Stimulated activated CD4-positive, alpha-beta T cell treated with anti-CD3 and anti-CD28 coated beads, TNF-alpha, amount 100 ng/mL, for 48 hours (primary cell): ENCODE measurements at regions not wholly inside any gene's neighbourhood (a gene's known extent, or its start where the extent isn't known, plus 50 kb on each side); places are given as distances from the start of the nearest gene placed in this dataset.

Source experiments
- DNase-seq, 3 donors: peaks; one replicate each; pipeline ENCODE4 v3.0.0-alpha.2; 2020; ENCODE audit warnings: low read depth in 3 of 3

DNA sequence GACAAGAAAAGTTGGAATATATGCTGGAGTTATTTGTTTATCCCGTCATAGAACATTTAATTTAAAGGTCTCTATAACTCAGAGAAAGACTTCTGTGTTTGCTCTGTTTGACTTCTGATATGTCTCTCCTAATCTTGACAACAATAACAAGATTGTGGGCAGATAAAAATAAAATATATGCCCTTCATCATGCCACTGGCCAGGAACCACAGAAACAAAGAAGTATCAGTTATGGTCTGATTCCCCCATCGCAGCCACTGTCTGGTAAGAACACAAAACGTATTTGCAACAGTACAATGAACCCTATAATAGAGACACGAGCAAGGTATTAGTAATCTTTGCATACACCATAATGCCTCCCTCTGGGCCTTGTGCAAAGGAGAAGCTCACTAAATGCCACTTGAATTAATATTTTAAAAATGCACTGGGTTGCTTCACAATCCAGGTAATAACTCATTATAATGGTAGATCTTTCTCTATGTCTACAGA, 1498.3 kb downstream of the CDH11 start:
- DNase-seq: no peak

DNA sequence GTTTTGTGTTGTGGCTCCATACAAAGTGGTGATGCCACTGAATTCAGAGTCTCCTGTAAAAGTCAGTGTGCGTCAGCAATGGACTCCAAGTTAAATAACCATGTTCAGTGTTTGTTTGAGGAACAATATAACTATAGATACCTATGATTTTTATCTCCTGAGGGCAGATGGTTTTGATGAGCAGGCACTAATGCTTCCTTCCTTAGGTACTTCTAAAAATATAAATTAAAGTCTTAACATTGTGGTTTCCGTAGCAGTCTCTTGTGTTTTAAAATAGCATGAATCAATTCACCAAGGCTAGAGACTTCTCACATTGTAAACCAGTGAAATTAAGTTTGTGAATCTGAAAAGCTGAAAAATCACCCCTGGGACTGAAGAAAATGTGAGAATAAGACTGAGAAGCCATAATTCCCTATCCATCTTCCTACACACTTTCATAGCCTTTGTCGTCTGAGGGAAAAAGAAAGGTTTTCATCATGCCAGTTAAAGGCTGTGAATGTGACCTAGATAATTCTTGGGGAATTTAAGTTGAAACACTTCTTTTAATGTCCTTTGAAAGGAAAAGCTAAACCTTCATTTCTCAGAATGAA, 1502.9 kb downstream of the CDH11 start:
- no peak for DNase-seq

DNA sequence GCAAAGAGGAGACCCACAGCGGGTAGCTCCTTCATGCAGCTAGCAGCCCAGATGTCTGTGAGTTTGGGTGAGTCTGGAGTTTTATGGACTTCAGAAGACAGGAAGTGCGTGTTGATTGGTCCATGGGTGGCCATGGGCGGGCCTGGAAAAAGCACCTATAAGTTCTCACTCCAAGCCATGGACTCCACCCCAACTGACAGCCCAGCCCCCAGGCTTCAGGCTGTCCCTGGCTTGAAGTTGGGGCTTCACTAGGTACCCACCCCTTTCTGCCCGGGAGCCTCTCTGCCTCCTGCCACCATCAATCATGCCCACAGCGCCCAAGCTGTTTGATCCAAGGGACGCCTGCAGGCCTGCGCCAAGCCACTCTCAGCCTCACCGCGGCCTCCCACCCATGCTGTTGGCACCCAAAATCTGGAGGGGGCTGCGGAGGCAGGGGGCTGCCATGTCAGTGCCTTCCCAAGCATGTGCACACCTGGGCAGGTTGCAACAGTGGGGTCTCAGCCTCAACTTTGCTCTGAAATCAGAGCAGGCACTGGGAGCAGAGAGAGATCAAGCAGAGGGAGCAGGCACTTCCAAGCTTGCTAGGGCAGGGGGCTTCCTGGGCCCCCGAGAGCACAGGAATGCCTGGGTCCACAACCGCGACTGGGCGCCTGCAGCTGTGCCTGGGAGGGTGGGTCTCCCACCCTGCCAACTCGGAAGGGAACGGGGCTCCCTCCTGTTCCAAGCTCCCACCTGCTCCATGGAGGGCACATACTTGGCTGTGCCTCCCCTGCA, 1503.7 kb downstream of the CDH11 start:
- no peak for DNase-seq

DNA sequence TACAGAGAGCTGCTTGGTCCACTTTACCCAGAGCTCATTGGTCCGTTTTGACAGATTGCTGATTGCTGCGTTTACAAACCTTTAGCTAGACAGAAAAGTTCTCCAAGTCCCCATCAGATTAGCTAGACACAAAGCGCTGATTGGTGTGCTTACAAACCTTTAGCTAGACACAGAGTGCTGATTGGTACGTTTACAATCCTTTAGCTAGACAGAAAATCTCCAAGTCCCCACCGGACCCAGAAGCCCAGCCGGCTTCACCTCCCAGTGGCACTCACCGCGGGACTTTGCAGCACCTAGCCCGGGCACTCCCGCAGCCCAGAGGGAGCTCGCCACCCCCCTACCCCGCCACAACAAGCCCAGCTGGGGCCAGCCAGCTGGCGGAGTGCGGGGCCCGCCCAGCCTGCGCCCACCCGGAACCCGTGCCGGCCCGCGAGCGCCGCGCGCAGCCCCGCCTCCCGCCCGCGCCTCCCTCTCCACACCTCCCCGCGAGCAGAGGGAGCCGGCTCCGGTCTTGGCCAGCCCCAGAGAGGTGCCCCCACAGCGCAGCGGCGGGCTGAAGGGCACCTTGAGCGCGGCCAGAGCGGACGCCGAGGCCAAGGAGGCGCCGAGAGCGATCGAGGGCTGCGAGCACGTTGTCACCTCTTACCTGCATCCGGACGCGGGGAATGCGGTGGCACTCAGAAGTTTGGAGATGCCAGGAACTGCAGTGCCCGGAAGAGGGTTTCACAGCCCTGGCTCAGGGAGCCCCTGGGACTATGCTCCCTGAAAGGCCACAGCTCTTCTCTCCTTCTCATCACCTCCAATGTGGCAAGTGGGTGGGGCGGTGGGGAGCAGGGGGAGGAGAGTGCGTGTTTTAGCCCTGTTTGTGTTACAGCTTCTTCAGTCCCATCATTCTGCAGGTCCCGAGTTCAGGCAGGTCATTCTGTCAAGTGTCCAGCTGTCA, 1504.5 kb downstream of the CDH11 start:
- DNase-seq: no peak

DNA sequence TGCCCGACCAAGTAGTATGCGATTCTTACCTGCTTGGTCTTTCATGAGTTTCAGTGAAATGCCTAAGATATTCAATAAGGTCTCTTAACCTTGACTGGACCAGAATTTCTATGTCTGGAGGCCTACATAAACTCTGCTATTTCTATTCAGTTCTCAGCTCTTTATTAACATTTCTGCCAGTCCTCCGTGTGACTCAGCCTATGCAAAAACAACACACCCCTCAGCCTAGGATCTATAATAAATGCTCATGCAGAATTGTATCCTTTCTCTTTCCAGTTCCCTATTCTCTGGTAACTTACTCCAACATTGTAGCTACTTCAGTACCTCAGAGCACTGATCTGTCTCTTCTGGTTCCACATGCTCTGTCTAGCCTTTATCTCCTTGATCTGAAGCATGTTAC, 1507.4 kb downstream of the CDH11 start:
- DNase-seq: no peak

DNA sequence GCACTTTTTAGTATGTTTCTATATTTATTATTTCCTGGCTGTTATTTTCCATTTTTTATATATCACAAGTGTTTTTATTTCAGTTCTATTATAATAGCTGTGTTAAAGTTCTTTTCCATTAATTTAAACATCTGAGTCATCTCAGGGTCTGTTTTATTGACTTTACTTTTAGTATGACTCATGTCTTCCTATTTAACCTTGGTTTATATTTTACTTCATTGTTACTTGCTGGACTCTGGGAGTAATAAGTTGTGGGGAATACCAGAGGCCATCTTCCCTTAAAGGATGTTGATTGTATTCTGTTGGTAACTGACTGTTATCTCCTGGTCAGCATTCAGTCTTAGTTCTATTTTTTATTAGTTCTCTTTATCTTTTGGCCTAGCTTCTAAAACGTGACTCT, 1508.2 kb downstream of the CDH11 start:
- no peak for DNase-seq

DNA sequence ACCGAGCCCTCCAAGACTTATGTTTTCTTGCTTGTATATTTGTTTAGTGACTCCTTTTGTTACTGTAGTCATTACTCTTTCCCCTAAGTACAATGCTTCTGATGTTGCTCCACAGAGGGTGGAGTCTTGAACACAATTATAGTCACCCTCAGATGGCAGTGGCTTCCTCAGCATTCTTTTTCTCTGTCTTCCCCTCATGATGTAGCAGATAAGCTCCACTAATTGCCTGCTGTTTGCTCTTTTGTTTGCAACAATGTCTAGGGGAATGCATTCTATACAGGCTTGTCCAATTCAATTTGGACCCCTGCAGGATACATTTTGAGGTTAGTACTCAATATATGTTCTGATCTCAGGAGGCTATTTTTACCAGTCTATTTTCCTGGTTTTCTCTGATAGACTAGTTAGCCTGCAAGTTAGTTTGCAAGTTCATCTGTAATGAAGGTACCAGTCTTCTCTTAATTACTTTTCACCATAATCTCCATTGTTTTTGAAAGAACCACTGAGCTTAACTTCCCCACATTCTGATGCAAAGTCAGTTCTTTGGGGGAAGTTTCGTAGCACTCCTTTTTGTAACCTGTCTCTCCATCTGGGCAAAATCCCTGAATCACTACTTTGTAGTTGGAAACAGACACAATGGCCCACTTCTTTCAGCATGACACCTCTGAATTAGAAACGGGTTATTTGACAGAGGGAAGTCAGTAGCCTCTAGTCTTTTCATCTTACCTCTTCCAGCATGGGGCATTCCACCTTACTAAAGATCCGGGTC, 1509.2 kb downstream of the CDH11 start:
- DNase-seq: no peak

DNA sequence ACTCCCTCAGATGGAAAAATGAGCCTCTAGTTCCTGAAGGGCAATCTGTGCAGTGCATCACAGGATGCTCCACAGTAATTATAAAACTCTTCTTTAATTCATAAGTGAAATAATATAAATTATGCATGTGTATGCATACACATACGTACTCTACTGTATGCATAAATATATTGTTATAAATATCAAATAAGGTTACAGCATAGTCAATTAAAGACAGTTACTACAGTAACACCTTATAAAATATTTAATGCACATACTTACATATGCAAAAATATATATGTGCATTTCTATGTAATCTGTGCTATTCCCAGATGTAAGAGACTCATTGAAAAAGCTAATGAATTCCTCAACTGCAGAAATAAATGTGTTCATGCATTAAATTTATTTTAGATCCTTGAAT, 1515.1 kb downstream of the CDH11 start:
- no peak for DNase-seq

DNA sequence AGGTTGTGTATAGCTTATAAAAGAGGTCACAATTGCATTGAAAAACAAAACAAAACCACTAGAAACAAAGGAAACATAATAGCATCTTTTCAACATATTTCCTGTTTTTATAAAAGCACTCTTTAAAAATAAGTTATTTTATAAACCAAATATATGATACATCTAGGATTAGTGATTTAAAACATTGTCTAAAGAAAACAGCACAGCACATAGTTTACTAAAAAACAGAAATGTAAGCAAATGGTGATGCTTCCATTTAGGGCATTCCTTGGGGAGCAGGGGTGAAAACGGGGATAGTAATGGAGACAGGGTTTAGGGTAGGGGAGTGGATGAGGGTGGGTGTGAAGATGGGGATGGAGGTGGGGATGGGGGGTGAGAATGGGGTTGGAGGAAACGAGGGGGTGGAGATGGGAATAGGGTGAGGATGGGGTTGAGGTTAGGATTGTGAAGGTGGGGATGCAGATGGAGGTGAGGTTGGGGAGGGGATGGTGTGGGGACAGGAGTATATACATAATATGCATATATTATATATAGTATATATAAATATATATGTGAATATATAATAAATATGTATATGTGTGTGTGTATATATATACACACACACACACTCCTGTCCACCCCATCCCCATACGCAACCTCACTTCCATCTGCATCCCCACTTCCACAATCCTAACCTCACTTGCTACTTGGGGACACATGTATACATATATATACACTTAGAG, 1519.5 kb downstream of the CDH11 start:
- no peak for DNase-seq

DNA sequence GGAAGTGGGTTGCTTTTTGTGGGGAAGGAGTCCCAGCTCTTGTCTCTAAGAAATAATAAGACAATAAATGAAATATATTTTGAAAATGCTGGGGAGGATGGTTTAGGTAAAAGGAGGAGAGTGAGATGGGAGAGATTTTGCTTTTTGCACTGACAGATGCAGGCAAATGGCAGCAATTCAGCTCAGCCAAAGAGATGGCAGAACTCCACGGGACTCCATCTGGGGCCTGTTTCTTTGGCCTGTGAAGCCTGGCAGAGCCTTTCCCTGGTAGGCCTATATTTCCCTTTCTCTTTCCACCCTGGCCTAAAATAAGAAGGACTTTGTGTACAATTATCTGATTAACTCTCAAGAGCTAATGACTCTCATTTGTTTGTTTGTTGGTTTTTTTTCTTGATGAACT, 1525.1 kb downstream of the CDH11 start:
- DNase-seq: no peak

DNA sequence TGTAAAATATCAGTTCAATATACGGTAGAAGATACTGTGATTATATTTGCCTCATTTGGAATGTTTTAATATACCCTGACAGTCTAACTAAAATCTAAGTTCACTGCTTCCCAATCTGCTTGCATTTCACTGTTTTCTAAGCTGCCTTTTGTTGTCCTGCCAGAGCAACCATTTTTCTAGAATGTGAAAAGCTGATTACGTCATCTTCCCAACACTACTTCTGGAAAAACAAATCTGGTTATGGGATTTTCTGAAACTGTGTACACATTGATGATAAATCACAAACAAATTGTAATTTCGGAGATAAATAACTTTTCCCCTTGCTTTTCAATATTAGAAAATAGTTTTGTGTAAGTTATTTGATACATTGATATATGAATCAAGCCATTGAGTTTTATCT, 1529.0 kb downstream of the CDH11 start:
- DNase-seq: no peak

DNA sequence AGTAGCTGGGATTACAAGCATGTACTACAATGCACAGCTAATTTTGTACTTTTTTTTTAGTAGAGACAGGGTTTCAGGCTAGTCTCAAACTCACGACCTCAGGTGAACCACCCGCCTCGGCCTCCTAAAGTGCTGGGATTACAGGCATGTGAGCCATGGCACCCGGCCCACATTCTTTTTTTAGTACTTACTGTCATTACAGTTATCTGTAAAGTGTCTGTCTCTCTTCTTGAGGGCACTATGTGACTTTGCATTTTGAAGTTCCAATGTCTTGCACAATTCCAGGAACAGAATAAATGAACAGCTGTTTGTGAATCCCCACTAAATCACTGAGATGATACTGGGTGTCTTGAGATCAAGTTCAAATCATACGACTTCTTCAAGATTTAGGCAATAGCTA, 1540.3 kb downstream of the CDH11 start:
- DNase-seq: no peak

DNA sequence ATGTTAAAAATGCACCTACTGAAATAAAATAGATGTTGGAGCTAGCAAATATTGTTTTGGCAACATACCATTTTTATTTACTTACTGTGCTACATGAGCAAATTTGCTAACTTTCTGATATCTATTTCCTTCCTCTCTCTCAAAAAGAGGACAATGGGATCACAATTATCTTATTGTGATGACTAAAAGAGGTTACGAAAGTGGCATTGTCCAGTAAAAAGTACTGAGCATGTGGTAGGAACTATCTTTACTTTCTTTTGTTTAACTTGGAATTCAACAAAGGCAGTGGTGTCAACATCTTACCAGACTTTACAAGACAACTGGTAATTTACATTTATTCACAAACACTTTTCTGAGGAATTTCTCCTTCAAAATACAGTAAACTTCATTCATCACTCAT, 1542.6 kb upstream of the CDH8 start:
- DNase-seq: no peak

DNA sequence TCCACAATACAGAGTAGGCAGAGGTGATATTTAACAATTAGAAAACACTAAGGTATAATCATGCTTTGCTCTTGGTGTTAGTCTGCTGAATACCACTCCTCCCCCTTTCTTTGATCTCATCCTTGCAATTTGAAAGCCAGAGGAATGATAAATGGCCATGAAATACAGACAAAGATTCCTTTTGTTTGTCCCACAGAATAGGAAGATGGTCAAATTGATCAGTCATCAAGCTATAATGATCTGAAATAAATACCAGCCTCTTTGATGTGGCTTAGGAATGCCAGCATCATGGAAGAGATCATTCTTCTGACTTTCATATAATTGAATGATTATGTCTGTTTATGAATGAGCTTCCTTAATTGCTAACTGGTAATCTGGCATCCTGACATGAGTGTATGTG, 1541.7 kb upstream of the CDH8 start:
- DNase-seq: no peak

DNA sequence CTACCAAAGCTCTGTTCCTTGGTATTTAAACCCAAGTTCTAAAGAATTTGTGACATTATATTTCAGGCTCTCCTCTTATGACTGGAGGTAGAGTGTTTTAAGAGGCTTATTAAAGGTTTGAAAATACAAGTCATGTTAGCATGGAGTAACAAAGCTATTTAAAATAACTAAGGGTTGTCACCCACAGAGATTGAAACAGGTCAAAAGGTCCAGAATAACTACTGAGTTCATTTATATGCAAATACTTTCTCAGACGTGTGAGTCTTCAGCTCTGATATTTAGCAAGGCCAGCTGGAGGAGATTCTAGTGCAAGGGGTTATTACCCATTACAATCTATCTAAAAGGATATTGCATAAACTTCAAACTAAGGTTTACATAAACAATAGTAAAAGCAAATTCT, 1538.8 kb upstream of the CDH8 start:
- no peak for DNase-seq

DNA sequence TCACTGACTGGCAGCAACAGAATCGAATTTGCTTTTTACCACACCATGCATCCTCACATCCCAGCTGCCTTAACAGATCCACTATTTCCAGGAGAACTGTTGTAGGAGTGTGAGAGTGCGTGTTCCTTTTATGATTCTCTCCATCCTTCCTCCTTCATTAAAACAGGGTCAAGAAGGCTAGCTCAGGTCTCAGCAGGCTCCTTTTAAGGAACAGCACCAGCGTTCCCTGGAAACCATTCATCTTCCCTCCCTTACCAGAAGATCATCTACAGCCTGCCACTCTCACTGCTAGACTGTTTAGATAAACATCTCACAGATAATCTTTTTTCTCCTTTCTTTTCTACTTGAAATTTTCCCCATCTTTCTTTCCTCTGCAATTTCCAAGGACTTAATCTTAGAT, 1531.9 kb upstream of the CDH8 start:
- DNase-seq: no peak

DNA sequence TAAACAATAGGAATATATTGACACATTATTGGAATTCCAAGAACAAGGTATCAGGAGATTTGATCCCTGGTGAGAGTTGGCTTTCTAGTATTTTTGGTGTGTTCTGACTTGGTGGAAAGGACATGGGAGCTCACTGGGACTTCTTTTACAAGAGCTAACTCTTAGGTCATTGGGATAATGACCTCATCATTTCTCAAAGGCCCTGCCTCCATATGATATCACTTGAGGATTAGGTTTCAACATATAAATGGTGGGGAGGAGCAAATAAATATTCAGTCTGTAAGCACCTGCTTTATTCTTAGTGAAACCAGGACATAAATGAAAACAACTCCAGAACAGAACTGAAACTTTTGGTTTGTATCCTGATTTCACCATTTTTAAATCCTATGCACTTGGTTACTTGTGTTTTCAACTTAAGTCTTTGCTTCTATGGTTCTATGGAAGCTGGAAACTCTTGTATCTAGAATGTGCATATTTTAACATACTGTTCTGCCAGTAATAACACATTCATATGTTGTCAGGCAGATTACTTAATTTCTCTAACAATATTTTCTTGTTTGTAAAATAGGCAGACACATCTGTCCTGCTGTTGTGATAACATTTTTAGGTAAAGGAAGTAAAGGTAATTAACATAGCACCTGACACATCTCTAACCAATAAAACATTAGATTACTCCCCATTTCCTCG, 1527.7 kb upstream of the CDH8 start:
- no peak for DNase-seq

DNA sequence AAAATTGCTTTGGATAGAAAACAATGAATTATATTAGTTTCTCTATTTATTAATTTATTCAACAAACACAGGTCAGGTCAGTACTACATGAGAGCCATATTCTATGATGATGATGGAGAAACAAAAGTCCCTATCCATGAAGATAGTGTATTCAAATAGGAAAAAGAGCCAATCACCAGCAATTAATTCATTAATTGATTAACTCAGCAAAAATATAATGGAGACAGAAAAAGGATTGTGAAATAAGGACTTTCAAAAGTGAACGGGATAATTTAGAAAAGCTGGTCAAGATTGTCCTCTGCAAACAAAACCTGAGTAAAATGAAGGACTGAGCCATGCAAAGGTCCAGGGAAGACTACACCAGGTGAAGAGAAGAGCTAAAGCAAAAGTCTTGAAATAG, 1517.7 kb upstream of the CDH8 start:
- DNase-seq: no peak

DNA sequence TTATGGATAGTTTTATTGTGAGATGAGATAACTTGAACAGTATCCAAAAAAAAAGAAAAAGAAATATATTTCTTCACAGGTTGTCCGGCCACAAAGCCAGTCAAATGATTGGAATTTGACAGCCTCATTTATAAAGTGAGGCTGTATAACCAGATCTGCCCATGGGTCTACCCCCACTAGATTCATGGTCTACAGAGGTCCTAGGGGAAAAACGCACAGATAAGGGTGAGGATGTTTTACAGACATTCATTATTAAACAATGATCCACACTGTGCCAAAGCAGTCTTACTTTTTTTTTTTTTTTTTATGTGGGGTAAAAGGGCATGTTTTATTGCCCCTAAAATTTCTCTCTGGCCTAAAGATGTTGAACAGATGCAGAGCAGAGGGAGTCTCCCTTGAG, 1503.0 kb upstream of the CDH8 start:
- DNase-seq: no peak

DNA sequence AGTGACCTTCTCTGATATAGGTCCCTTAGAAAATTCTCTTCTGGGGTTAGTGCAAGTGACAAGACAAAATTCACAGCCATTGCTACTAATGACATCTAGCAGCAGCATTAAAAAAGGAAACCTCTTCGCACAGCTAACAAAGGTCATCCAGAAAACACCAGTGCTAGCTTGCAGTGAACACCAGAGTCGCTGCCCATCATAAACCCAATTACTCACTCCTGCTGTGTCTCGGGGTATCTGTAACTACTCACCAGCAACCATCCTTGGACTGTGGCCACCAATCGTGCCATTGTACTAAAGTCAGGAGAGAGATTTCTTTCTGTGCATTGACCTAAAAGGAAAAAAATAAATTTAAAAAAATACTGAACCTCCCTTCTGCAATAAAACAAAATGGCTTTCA, 1494.7 kb upstream of the CDH8 start:
- DNase-seq: no peak

DNA sequence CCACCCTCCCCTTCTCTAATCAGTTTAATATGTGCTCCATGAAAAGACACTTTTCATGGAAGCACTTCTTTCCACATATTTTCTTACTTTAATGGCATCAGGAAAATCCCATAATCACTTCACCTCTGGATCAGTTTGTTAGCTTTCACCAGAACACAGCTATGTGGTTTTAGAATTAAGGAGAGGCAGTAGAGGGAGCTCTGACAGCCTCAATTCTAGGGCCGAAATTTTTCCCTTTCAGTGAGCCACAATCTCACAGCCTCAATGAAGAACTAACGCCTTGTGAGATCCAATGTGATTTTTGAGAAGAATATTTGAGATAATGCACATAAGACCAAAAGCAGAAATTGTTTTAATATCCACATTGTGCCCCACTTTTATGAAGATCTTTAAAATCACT, 1494.0 kb upstream of the CDH8 start:
- DNase-seq: no peak
